ENCODE measurements at regions not wholly inside any gene's neighbourhood (a gene's known extent, or its start where the extent isn't known, plus 50 kb on each side); places are given as distances from the start of the nearest gene placed in this dataset.

DNA sequence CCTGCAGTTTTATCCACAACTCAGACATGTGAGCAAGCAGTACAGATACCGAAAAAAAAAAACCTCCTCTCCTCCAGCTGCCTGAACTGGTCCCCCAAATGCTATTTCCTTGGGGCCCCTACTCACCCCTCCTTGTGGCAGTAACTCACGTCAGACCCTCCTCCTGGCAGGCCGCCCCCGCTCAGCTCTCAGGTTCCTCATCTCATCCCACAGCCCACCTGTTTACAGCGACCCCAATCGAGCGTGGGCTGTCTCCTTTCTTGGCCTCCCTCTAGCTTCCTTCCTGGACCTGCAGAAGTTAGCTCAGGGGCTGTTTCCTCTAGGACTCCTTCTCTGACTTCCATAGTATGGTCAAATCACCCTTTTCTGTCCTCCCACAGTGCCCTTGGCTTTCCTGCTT lies 455.3 kb downstream of the BCL11B start:
- Histone ChIP-seq H3K79me2 (no peaks in the 10 kb centered on the region), H3K4me1 (ENCODE audit: insufficient read depth) (no peaks in the 10 kb centered on the region), H3K9me2 (replicated peaks; ENCODE audit: insufficient read depth) (no peaks in the 10 kb centered on the region), H4K20me1 (ENCODE audit: insufficient read depth, poor library complexity, severe bottlenecking) (no peaks in the 10 kb centered on the region), H3K9me3 (ENCODE audit: low read depth) (no peaks in the 10 kb centered on the region), H3K4me2 (no peak overlapping the region), H3K27ac (no peak overlapping the region), H3K27me3 (no peaks in the 10 kb centered on the region), H3K36me3 (replicated peaks; ENCODE audit: insufficient read depth, low read depth) (no peaks in the 10 kb centered on the region), H3K4me3 (no peak overlapping the region), H2AFZ (no peak overlapping the region)
- WGBS (ENCODE audit: low lambda C conversion rate, missing lambda C conversion rate): over 99% methylated on average over 7 of the region's 7 CpGs
- TF ChIP-seq EZH2phosphoT487 (IDR thresholded peaks at IDR 0.05; ENCODE audit: low read depth, severe bottlenecking, unreplicated experiment): no peak
- TF ChIP-seq EZH2 (IDR thresholded peaks at IDR 0.05; ENCODE audit: borderline replicate concordance): no peak
- TF ChIP-seq, protein P1, sequence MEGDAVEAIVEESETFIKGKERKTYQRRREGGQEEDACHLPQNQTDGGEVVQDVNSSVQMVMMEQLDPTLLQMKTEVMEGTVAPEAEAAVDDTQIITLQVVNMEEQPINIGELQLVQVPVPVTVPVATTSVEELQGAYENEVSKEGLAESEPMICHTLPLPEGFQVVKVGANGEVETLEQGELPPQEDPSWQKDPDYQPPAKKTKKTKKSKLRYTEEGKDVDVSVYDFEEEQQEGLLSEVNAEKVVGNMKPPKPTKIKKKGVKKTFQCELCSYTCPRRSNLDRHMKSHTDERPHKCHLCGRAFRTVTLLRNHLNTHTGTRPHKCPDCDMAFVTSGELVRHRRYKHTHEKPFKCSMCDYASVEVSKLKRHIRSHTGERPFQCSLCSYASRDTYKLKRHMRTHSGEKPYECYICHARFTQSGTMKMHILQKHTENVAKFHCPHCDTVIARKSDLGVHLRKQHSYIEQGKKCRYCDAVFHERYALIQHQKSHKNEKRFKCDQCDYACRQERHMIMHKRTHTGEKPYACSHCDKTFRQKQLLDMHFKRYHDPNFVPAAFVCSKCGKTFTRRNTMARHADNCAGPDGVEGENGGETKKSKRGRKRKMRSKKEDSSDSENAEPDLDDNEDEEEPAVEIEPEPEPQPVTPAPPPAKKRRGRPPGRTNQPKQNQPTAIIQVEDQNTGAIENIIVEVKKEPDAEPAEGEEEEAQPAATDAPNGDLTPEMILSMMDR (IDR thresholded peaks at IDR 0.05; ENCODE audit: poor library complexity): no peak
- no peak for DNase-seq (ENCODE audit: low spot score)

- H3K27me3 ChIP-seq: no peaks in the 10 kb centered on the region
- TF ChIP-seq EZH2 (IDR thresholded peaks at IDR 0.05; ENCODE audit: borderline replicate concordance) (no peak), EZH2phosphoT487 (IDR thresholded peaks at IDR 0.05; ENCODE audit: low read depth, severe bottlenecking, unreplicated experiment) (no peak)
- TF ChIP-seq, protein P1 (IDR thresholded peaks at IDR 0.05; ENCODE audit: poor library complexity): no peak
- no peak overlapping the region for H3K4me2 ChIP-seq
- H3K79me2 ChIP-seq: no peaks in the 10 kb centered on the region
- H3K9me2 ChIP-seq (replicated peaks; ENCODE audit: insufficient read depth): no peaks in the 10 kb centered on the region
- H3K27ac ChIP-seq: no peak overlapping the region
- H3K4me3 ChIP-seq: no peak overlapping the region
- WGBS (ENCODE audit: low lambda C conversion rate, missing lambda C conversion rate): 44% methylated on average over 9 of the region's 9 CpGs
- H4K20me1 ChIP-seq (ENCODE audit: insufficient read depth, poor library complexity, severe bottlenecking): no peaks in the 10 kb centered on the region
- no peaks in the 10 kb centered on the region for H3K36me3 ChIP-seq (replicated peaks; ENCODE audit: insufficient read depth, low read depth)
- H3K4me1 ChIP-seq (ENCODE audit: insufficient read depth): no peaks in the 10 kb centered on the region
- DNase-seq (ENCODE audit: low spot score): peak; percentile 17
- H3K9me3 ChIP-seq (ENCODE audit: low read depth): no peaks in the 10 kb centered on the region
- H2AFZ ChIP-seq: no peak overlapping the region
Measured at GRCh38 chr14:98819132-98819866, 452.7 kb downstream of the BCL11B start.

GRCh38 chr14:98819867-98820206 lies 452.2 kb downstream of the BCL11B start:
- Histone ChIP-seq H3K9me2 (replicated peaks; ENCODE audit: insufficient read depth) (no peaks in the 10 kb centered on the region), H2AFZ (no peak overlapping the region), H3K9me3 (ENCODE audit: low read depth) (no peaks in the 10 kb centered on the region), H3K27ac (no peak overlapping the region), H3K36me3 (replicated peaks; ENCODE audit: insufficient read depth, low read depth) (no peaks in the 10 kb centered on the region), H4K20me1 (ENCODE audit: insufficient read depth, poor library complexity, severe bottlenecking) (no peaks in the 10 kb centered on the region), H3K4me2 (no peak overlapping the region), H3K79me2 (no peaks in the 10 kb centered on the region), H3K4me3 (no peak overlapping the region), H3K4me1 (ENCODE audit: insufficient read depth) (no peaks in the 10 kb centered on the region), H3K27me3 (no peaks in the 10 kb centered on the region)
- WGBS (ENCODE audit: low lambda C conversion rate, missing lambda C conversion rate): 50% methylated on average over 2 of the region's 2 CpGs
- TF ChIP-seq, protein P1 (IDR thresholded peaks at IDR 0.05; ENCODE audit: poor library complexity): no peak
- DNase-seq (ENCODE audit: low spot score): no peak

GRCh38 chr14:98822917-98823316 lies 449.1 kb downstream of the BCL11B start:
- H2AFZ ChIP-seq: no peak overlapping the region
- H3K9me2 ChIP-seq (replicated peaks; ENCODE audit: insufficient read depth): no peaks in the 10 kb centered on the region
- no peaks in the 10 kb centered on the region for H3K27me3 ChIP-seq
- no peaks in the 10 kb centered on the region for H3K9me3 ChIP-seq (ENCODE audit: low read depth)
- no peaks in the 10 kb centered on the region for H4K20me1 ChIP-seq (ENCODE audit: insufficient read depth, poor library complexity, severe bottlenecking)
- H3K79me2 ChIP-seq: no peaks in the 10 kb centered on the region
- WGBS (ENCODE audit: low lambda C conversion rate, missing lambda C conversion rate): 59% methylated on average over 3 of the region's 3 CpGs
- H3K4me2 ChIP-seq: no peak overlapping the region
- no peaks in the 10 kb centered on the region for H3K36me3 ChIP-seq (replicated peaks; ENCODE audit: insufficient read depth, low read depth)
- DNase-seq (ENCODE audit: low spot score): no peak
- TF ChIP-seq, protein P1 (IDR thresholded peaks at IDR 0.05; ENCODE audit: poor library complexity): no peak
- no peak for TF ChIP-seq EZH2 (IDR thresholded peaks at IDR 0.05; ENCODE audit: borderline replicate concordance)
- TF ChIP-seq EZH2phosphoT487 (IDR thresholded peaks at IDR 0.05; ENCODE audit: low read depth, severe bottlenecking, unreplicated experiment): no peak
- H3K4me1 ChIP-seq (ENCODE audit: insufficient read depth): no peaks in the 10 kb centered on the region
- H3K27ac ChIP-seq: no peak overlapping the region
- H3K4me3 ChIP-seq: no peak overlapping the region
